Ovary (tissue), 7 donors: ENCODE measurements at regions not wholly inside any gene's neighbourhood (a gene's known extent, or its start where the extent isn't known, plus 50 kb on each side); places are given as distances from the start of the nearest gene placed in this dataset.

Source experiments
- DNase-seq, 5 donors: peaks; one replicate each; pipeline ENCODE4 v3.0.0-alpha.2; 2019 to 2020
- H3K27ac ChIP-seq, 2 donors: fragments of 200-600 bp; one replicate each; pipeline versions ENCODE4 v1.5.1 to v1.8.0; 2019 to 2022
- H3K27me3 ChIP-seq: fragments of 200-600 bp; one replicate; pipeline ENCODE4 v1.8.0; 2022
- H3K36me3 ChIP-seq: fragments of 200-600 bp; sonication (generic); one replicate; pipeline ENCODE4 v1.5.1; 2019
- H3K4me1 ChIP-seq: one replicate; pipeline ENCODE4 v1.8.1; 2013; ENCODE audit warnings: mild to moderate bottlenecking, moderate library complexity; ENCODE audit not compliant: insufficient read depth
- H3K4me3 ChIP-seq: fragments of 200-600 bp; sonication (generic); one replicate; pipeline ENCODE4 v1.5.1; 2017
- H3K9me3 ChIP-seq, 2 donors: fragments of 200-600 bp in 1 of 2; sonication (generic) in 1 of 2; one replicate each; pipeline versions ENCODE4 v1.5.1 to v1.8.1; 2013 to 2019; ENCODE audit warnings: mild to moderate bottlenecking in 1 of 2, moderate library complexity in 1 of 2
- EP300 ChIP-seq: sonication (generic); formaldehyde crosslinking; IDR thresholded peaks from one replicate; pipeline ENCODE4 v1.6.1; 2017; ENCODE audit warnings: antibody characterized with exemption
- POLR2A ChIP-seq: fragments of 450-650 bp; IDR thresholded peaks from one replicate; pipeline ENCODE4 v1.6.1; 2017; ENCODE audit warnings: antibody characterized with exemption, mild to moderate bottlenecking, moderate library complexity
- WGBS, 3 donors: extraction: QIAGEN DNeasy Blood & Tissue Kit in 1 of 3; methylation state at CpG; one replicate each; pipeline versions ENCODE4 v1.1.5 to v1.1.7; 2013 to 2017; 5-methylcytosine and 5-hydroxymethylcytosine counted together
- intact Hi-C, 4 donors: fragments of 100-400 bp; cut with DNase I; formaldehyde crosslinking; loops; one replicate each; pipeline versions ENCODE4 v1.11.0 to v1.15.1; 2022 to 2023
- TF ChIP-seq, protein P1 (sequence below), 3 donors: fragments of 450-650 bp in 2 of 3; fragments of 200-600 bp in 1 of 3; IDR thresholded peaks; one replicate each; pipeline versions ENCODE4 v1.5.1 to v1.8.0; 2016 to 2022; ENCODE audit warnings: antibody characterized with exemption in 3 of 3, mild to moderate bottlenecking in 1 of 3
- donor health status: DM: no; HTN: no; CAD: no; lungs with moderate emphysema.
- donor health status: DM: no; HTN: no; CAD: no.
- donor health status: Bipolar disorder and iron deficiency.
- donor health status: DM: no; HTN: no; CAD: no.
- donor health status: DM: yes; HTN: yes; CAD: no.

DNA sequence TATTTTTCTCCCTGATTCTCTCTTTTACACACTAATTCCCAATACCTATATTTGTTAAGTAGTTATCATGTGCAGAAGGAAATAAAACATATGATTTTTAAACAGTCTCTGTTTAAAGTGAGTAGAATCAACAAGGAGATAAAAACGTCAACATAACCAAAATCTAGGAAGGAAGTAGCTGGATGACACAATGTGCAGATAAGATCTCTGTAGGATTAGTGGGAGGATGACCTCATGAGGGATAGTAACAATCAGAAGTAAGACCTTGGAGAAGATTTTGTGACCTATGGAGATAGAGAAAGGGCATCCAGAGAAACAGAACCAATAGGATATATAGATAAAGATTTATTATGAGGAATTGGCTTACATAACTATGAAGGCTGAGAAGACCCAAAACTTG, 262.6 kb upstream of the CDH11 start:
- Histone ChIP-seq H3K4me3 (no peak overlapping the region), H3K36me3 (no peaks in the 10 kb centered on the region), H3K27ac (no peak overlapping the region), H3K4me1 (no peaks in the 10 kb centered on the region), H3K9me3 (no peaks in the 10 kb centered on the region), H3K27me3 (no peaks in the 10 kb centered on the region)
- WGBS, 3 donors, result 33 to 40% (median 37%) methylated on average over 1 of the region's 1 CpG
- intact Hi-C loops, result no loop called here
- DNase-seq, result no peak
- TF ChIP-seq, protein P1, sequence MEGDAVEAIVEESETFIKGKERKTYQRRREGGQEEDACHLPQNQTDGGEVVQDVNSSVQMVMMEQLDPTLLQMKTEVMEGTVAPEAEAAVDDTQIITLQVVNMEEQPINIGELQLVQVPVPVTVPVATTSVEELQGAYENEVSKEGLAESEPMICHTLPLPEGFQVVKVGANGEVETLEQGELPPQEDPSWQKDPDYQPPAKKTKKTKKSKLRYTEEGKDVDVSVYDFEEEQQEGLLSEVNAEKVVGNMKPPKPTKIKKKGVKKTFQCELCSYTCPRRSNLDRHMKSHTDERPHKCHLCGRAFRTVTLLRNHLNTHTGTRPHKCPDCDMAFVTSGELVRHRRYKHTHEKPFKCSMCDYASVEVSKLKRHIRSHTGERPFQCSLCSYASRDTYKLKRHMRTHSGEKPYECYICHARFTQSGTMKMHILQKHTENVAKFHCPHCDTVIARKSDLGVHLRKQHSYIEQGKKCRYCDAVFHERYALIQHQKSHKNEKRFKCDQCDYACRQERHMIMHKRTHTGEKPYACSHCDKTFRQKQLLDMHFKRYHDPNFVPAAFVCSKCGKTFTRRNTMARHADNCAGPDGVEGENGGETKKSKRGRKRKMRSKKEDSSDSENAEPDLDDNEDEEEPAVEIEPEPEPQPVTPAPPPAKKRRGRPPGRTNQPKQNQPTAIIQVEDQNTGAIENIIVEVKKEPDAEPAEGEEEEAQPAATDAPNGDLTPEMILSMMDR (IDR thresholded peaks at IDR 0.05), result no peak
- no peak for TF ChIP-seq EP300
- no peak for TF ChIP-seq POLR2A

DNA sequence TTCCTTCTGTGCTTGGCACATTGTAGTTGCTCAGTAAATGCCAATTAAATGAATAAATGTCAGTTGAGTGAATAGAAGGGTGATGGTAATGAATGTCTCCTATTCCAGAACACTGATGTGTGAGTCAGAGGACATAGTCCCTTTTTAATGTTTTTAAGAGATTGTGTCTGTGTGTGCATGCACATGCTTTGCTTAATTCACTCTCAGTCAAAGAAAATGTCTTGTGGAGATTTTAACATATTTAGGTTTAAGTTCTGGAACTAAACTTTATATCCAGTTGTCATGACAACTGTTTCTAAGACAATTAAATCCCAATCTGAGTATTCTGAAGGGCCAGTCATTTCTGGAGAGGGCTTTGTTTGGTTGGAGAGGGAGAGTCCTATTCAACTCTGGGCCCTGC, 255.3 kb upstream of the CDH11 start:
- TF ChIP-seq POLR2A, result no peak
- TF ChIP-seq, protein P1 (IDR thresholded peaks at IDR 0.05), result no peak
- TF ChIP-seq EP300, result no peak
- Histone ChIP-seq H3K27ac (no peak overlapping the region), H3K4me3 (no peak overlapping the region), H3K9me3 (no peaks in the 10 kb centered on the region), H3K27me3 (no peaks in the 10 kb centered on the region), H3K36me3 (no peaks in the 10 kb centered on the region), H3K4me1 (no peaks in the 10 kb centered on the region)
- intact Hi-C loops, result no loop called here
- DNase-seq, result no peak

DNA sequence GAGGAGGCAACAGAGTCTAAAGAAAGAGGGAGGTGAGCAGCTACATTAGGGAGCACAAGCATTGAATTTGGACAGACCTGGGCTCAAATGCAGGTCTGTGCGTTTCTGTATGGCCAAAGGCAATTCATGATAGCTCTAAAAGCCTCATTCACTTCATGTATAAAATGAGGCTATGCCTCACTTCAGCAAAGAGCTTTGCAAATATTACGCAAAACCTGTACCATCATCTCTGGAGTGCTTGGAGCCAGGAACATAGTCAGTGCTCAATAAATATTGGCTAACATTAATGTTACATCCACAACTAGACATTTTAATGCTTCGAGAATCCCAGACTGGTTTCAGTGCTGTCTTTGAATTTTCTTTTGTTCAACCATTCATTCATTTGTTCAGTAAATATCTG, 254.7 kb upstream of the CDH11 start:
- H3K4me3 ChIP-seq, result no peak overlapping the region
- 91 to 98% (median 96%) methylated on average over 3 of the region's 3 CpGs for WGBS, 3 donors
- H3K27me3 ChIP-seq, result no peaks in the 10 kb centered on the region
- intact Hi-C loops, result no loop called here
- H3K4me1 ChIP-seq, result no peaks in the 10 kb centered on the region
- no peak for DNase-seq
- H3K9me3 ChIP-seq, result no peaks in the 10 kb centered on the region
- H3K27ac ChIP-seq, result no peak overlapping the region
- no peak for TF ChIP-seq POLR2A
- TF ChIP-seq, protein P1 (IDR thresholded peaks at IDR 0.05), result no peak
- no peak for TF ChIP-seq EP300
- no peaks in the 10 kb centered on the region for H3K36me3 ChIP-seq

DNA sequence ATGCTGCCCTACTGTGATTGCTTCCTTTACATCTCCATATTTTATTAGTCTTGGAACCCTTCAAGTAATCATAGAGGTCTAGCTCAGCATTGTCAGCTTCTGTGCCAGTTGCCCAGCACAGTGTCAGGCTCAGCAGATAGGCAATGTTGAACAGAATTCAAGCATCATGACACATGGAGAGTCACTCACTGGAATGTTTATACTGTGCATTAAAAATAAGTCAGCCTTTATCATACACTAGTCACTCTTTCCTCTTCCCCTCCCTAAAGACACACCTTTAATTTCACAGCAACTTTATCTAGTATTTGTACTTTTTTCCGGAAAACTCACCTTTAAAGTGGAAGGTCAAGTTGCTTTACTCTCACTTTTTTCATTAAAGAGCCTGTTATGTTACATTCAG, 253.8 kb upstream of the CDH11 start:
- 69 to 79% (median 70%) methylated on average over 1 of the region's 1 CpG for WGBS, 3 donors
- no peak overlapping the region for H3K4me3 ChIP-seq
- H3K36me3 ChIP-seq, result no peaks in the 10 kb centered on the region
- no peaks in the 10 kb centered on the region for H3K27me3 ChIP-seq
- H3K27ac ChIP-seq, result no peak overlapping the region
- no peaks in the 10 kb centered on the region for H3K4me1 ChIP-seq
- TF ChIP-seq POLR2A, result no peak
- intact Hi-C loops, result no loop called here
- DNase-seq, result no peak
- no peaks in the 10 kb centered on the region for H3K9me3 ChIP-seq

DNA sequence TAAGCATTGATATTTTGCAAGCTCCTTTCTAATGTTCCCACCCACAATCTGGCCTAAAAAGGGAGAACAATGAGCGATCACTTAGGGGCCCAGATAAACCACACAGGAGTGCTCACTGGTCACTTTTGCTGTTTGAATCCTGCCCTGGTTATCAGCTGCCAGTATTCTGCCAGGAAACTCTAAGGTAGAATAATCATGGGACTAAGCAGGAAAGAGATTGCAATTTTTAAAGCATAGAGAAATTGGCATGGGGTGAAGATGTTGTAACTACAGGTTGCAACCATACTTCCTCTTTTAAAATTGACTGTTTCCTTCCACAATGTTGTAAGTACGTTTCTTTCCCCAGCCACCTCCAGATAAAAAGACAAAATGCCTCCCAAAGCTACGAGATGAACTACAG, 251.2 kb upstream of the CDH11 start:
- TF ChIP-seq, protein P1 (IDR thresholded peaks at IDR 0.05), result no peak
- TF ChIP-seq POLR2A, result no peak
- no peak for TF ChIP-seq EP300
- Histone ChIP-seq H3K4me3 (no peak overlapping the region), H3K36me3 (no peaks in the 10 kb centered on the region), H3K9me3 (no peaks in the 10 kb centered on the region), H3K27me3 (no peaks in the 10 kb centered on the region), H3K4me1 (no peaks in the 10 kb centered on the region), H3K27ac (no peak overlapping the region)
- DNase-seq, result no peak
- WGBS, 3 donors, result 67 to 70% (median 69%) methylated on average over 3 of the region's 3 CpGs
- intact Hi-C loops, result no loop called here
